OCI-LY7 (cell line): ENCODE measurements at regions not wholly inside any gene's neighbourhood (a gene's known extent, or its start where the extent isn't known, plus 50 kb on each side); places are given as distances from the start of the nearest gene placed in this dataset.

ENCODE experiments used
- EZH2phosphoT487 ChIP-seq: fragments of 200-600 bp; sonication (generic); IDR thresholded peaks from 2 replicates; pipeline ENCODE4 v1.6.1; 2018; ENCODE audit warnings: low read depth, borderline replicate concordance, mild to moderate bottlenecking, mixed run types, antibody characterized with exemption, low read length, moderate library complexity, mixed read lengths
- TF ChIP-seq, protein P1 (sequence below): fragments of 200-600 bp; sonication (generic); conservative IDR thresholded peaks from 2 replicates; pipeline ENCODE4 v1.5.1; 2014; ENCODE audit warnings: mild to moderate bottlenecking, antibody characterized with exemption, low read length, moderate library complexity, mixed read lengths

DNA sequence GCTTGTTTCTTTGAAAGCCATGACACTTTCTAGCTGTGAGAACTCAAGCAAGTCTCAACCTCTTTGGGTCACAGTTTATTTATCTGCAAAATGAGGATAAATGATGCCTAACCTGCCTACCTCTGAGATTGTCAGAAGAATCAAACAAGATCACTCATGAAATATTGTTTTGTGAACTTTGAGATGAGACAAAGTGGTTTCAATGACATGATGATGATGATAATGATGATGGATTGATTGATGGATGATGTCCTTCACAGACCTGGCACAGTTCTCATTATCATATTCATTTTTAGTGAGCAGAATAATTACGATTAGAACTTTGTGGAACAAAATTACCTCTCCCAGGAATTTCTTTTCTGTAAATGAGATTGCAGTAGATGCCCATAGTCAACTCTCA lies 129.2 kb downstream of the HHIPL2 start:
- TF ChIP-seq EZH2phosphoT487, result no peak
- TF ChIP-seq, protein P1, sequence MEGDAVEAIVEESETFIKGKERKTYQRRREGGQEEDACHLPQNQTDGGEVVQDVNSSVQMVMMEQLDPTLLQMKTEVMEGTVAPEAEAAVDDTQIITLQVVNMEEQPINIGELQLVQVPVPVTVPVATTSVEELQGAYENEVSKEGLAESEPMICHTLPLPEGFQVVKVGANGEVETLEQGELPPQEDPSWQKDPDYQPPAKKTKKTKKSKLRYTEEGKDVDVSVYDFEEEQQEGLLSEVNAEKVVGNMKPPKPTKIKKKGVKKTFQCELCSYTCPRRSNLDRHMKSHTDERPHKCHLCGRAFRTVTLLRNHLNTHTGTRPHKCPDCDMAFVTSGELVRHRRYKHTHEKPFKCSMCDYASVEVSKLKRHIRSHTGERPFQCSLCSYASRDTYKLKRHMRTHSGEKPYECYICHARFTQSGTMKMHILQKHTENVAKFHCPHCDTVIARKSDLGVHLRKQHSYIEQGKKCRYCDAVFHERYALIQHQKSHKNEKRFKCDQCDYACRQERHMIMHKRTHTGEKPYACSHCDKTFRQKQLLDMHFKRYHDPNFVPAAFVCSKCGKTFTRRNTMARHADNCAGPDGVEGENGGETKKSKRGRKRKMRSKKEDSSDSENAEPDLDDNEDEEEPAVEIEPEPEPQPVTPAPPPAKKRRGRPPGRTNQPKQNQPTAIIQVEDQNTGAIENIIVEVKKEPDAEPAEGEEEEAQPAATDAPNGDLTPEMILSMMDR, result no peak
